Parathyroid adenoma (tissue), 2 donors: ENCODE measurements at regions not wholly inside any gene's neighbourhood (a gene's known extent, or its start where the extent isn't known, plus 50 kb on each side); places are given as distances from the start of the nearest gene placed in this dataset.

Experiments
- H2AFZ ChIP-seq: fragments of 300-600 bp; sonication (generic); one replicate; pipeline ENCODE4 v1.7.0; 2017; ENCODE audit warnings: antibody characterized with exemption, mild to moderate bottlenecking
- H3K27ac ChIP-seq: fragments of 300-600 bp; sonication (generic); one replicate; pipeline ENCODE4 v1.7.0; 2017
- H3K27me3 ChIP-seq: fragments of 300-600 bp; sonication (generic); one replicate; pipeline ENCODE4 v1.7.0; 2017; ENCODE audit warnings: low read length; ENCODE audit not compliant: control insufficient read depth, insufficient read depth
- H3K36me3 ChIP-seq: fragments of 300-600 bp; sonication (generic); one replicate; pipeline ENCODE4 v1.7.0; 2017; ENCODE audit warnings: low read length; ENCODE audit not compliant: control insufficient read depth, insufficient read depth
- H3K4me1 ChIP-seq: fragments of 300-600 bp; sonication (generic); one replicate; pipeline ENCODE4 v1.7.0; 2017; ENCODE audit warnings: control low read depth
- H3K4me2 ChIP-seq: fragments of 300-600 bp; sonication (generic); one replicate; pipeline ENCODE4 v1.7.0; 2017; ENCODE audit warnings: low read length
- H3K4me3 ChIP-seq: fragments of 300-600 bp; sonication (generic); one replicate; pipeline ENCODE4 v1.7.0; 2017; ENCODE audit warnings: low read depth, low read length
- H3K79me2 ChIP-seq: fragments of 300-600 bp; sonication (generic); one replicate; pipeline ENCODE4 v1.7.0; 2017; ENCODE audit warnings: control low read depth
- H3K9ac ChIP-seq: fragments of 300-600 bp; sonication (generic); one replicate; pipeline ENCODE4 v1.7.0; 2017; ENCODE audit warnings: mild to moderate bottlenecking
- H3K9me3 ChIP-seq: fragments of 300-600 bp; sonication (generic); one replicate; pipeline ENCODE4 v1.7.0; 2017; ENCODE audit warnings: low read length; ENCODE audit not compliant: control insufficient read depth
- CTCF ChIP-seq: fragments of 300-600 bp; sonication (generic); IDR thresholded peaks from one replicate; pipeline ENCODE4 v1.7.0; 2017; ENCODE audit warnings: antibody characterized with exemption, mild to moderate bottlenecking
- donor health status: primary hyperparathyroidism.

- H2AFZ ChIP-seq, result no peak overlapping the region
- no peak overlapping the region for H3K4me3 ChIP-seq
Measured at GRCh38 chr9:86675805-86676204, 271.5 kb downstream of the GAS1 start.

GRCh38 chr9:86674487-86674886, 272.8 kb downstream of the GAS1 start:
- no peak overlapping the region for H3K4me3 ChIP-seq
- H3K27ac ChIP-seq, result no peak overlapping the region
- H3K27me3 ChIP-seq, result no peaks in the 10 kb centered on the region
- no peak overlapping the region for H3K9ac ChIP-seq
- no peak for TF ChIP-seq CTCF
- no peaks in the 10 kb centered on the region for H3K9me3 ChIP-seq
- H2AFZ ChIP-seq, result no peak overlapping the region
- H3K4me2 ChIP-seq, result no peak overlapping the region
- H3K79me2 ChIP-seq, result no peaks in the 10 kb centered on the region
- no peaks in the 10 kb centered on the region for H3K4me1 ChIP-seq
- no peaks in the 10 kb centered on the region for H3K36me3 ChIP-seq

More at GRCh38 chr9:86675805-86676204, 271.5 kb downstream of the GAS1 start:
- TF ChIP-seq CTCF, result no peak
- Histone ChIP-seq H3K4me2 (no peak overlapping the region), H3K27ac (no peak overlapping the region), H3K4me1 (no peaks in the 10 kb centered on the region), H3K27me3 (no peaks in the 10 kb centered on the region), H3K79me2 (no peaks in the 10 kb centered on the region), H3K9ac (no peak overlapping the region), H3K36me3 (no peaks in the 10 kb centered on the region), H3K9me3 (no peaks in the 10 kb centered on the region)

- Histone ChIP-seq H3K4me1 (no peaks in the 10 kb centered on the region), H3K4me3 (no peak overlapping the region), H3K27me3 (no peaks in the 10 kb centered on the region), H3K79me2 (no peaks in the 10 kb centered on the region), H3K36me3 (no peaks in the 10 kb centered on the region), H2AFZ (no peak overlapping the region), H3K9me3 (no peaks in the 10 kb centered on the region), H3K4me2 (no peak overlapping the region), H3K9ac (no peak overlapping the region), H3K27ac (no peak overlapping the region)
- TF ChIP-seq CTCF, result no peak
Measured at GRCh38 chr9:86672966-86673365, 274.3 kb downstream of the GAS1 start.

- no peaks in the 10 kb centered on the region for H3K27me3 ChIP-seq
- no peak overlapping the region for H3K4me2 ChIP-seq
- H3K9me3 ChIP-seq, result no peaks in the 10 kb centered on the region
- no peaks in the 10 kb centered on the region for H3K36me3 ChIP-seq
- no peaks in the 10 kb centered on the region for H3K79me2 ChIP-seq
- H3K4me3 ChIP-seq, result no peak overlapping the region
- H2AFZ ChIP-seq, result no peak overlapping the region
- TF ChIP-seq CTCF, result no peak
- no peak overlapping the region for H3K9ac ChIP-seq
- H3K27ac ChIP-seq, result no peak overlapping the region
- H3K4me1 ChIP-seq, result no peaks in the 10 kb centered on the region
Measured at GRCh38 chr9:86672301-86672700, 275.0 kb downstream of the GAS1 start.

- Histone ChIP-seq H3K27me3 (no peaks in the 10 kb centered on the region), H3K27ac (no peak overlapping the region)
Measured at GRCh38 chr9:86671018-86671417, 276.3 kb downstream of the GAS1 start.

More at GRCh38 chr9:86671018-86671417, 276.3 kb downstream of the GAS1 start:
- Histone ChIP-seq H3K4me1 (no peaks in the 10 kb centered on the region), H3K36me3 (no peaks in the 10 kb centered on the region), H3K9me3 (no peaks in the 10 kb centered on the region), H3K4me2 (no peak overlapping the region), H3K4me3 (no peak overlapping the region), H3K79me2 (no peaks in the 10 kb centered on the region), H2AFZ (no peak overlapping the region), H3K9ac (no peak overlapping the region)
- no peak for TF ChIP-seq CTCF
